CD8-positive, alpha-beta memory T cell (primary cell): ENCODE measurements at regions not wholly inside any gene's neighbourhood (a gene's known extent, or its start where the extent isn't known, plus 50 kb on each side); places are given as distances from the start of the nearest gene placed in this dataset.

ENCODE experiments used
- CTCF ChIA-PET: fragments of 350-600 bp; sonication (Branson Sonifier 250); formaldehyde crosslinking; loops from one replicate; lab custom pipeline; 2021; ENCODE audit warnings: antibody characterized with exemption; lab: Charles Lee
- POLR2A ChIA-PET: fragments of 350-600 bp; sonication (Branson Sonifier 250); formaldehyde crosslinking; loops from one replicate; lab custom pipeline; 2021; ENCODE audit warnings: antibody characterized with exemption; lab: Charles Lee
- DNase-seq, 5 donors: peaks; one replicate each; pipeline versions ENCODE4 v3.0.0 to v3.0.0-alpha.2; 2020 to 2022; ENCODE audit warnings: mixed read lengths in 1 of 5
- H3K27ac ChIP-seq: one replicate; pipeline ENCODE4 v1.7.0; 2013; ENCODE audit warnings: low read depth, mild to moderate bottlenecking, low read length, moderate library complexity
- H3K27me3 ChIP-seq: 2 replicates; pipeline ENCODE4 v1.7.0; 2013; ENCODE audit warnings: low read length, mild to moderate bottlenecking; ENCODE audit not compliant: insufficient read depth, poor library complexity, severe bottlenecking
- H3K36me3 ChIP-seq: 2 replicates; pipeline ENCODE4 v1.7.0; 2013; ENCODE audit warnings: mild to moderate bottlenecking, low read length, moderate library complexity; ENCODE audit not compliant: insufficient read depth
- H3K4me1 ChIP-seq: 2 replicates; pipeline ENCODE4 v1.7.0; 2013; ENCODE audit warnings: mild to moderate bottlenecking, low read length, moderate library complexity; ENCODE audit not compliant: insufficient read depth
- H3K4me3 ChIP-seq: 2 replicates; pipeline ENCODE4 v1.7.0; 2013; ENCODE audit warnings: mild to moderate bottlenecking, low read length
- H3K9me3 ChIP-seq: 2 replicates; pipeline ENCODE4 v1.7.0; 2013; ENCODE audit warnings: mild to moderate bottlenecking, low read length
- H3K27ac Mint-ChIP-seq, 8 donors: one replicate each; pipeline ENCODE4 v1.8.0; 2020 to 2021; ENCODE audit warnings: mixed read lengths in 8 of 8, mild to moderate bottlenecking in 6 of 8, inconsistent platforms in 3 of 8, moderate library complexity in 3 of 8
- H3K27me3 Mint-ChIP-seq, 2 donors: one replicate each; pipeline ENCODE4 v1.8.0; 2020 to 2021; ENCODE audit warnings: mixed read lengths in 2 of 2, mild to moderate bottlenecking in 1 of 2, moderate library complexity in 1 of 2
- H3K36me3 Mint-ChIP-seq, 3 donors: one replicate each; pipeline ENCODE4 v1.8.0; 2020 to 2021; ENCODE audit warnings: mixed read lengths in 3 of 3, inconsistent platforms in 1 of 3, mild to moderate bottlenecking in 1 of 3
- H3K4me1 Mint-ChIP-seq, 3 donors: one replicate each; pipeline ENCODE4 v1.8.0; 2020 to 2021; ENCODE audit warnings: mixed read lengths in 3 of 3, inconsistent platforms in 1 of 3, mild to moderate bottlenecking in 1 of 3
- H3K4me3 Mint-ChIP-seq, 7 donors: one replicate each; pipeline ENCODE4 v1.8.0; 2020 to 2021; ENCODE audit warnings: mixed read lengths in 7 of 7, mild to moderate bottlenecking in 6 of 7, moderate library complexity in 4 of 7, inconsistent platforms in 2 of 7
- H3K9me3 Mint-ChIP-seq, 5 donors: one replicate each; pipeline ENCODE4 v1.8.0; 2020 to 2022; ENCODE audit warnings: mixed read lengths in 5 of 5, mild to moderate bottlenecking in 3 of 5, moderate library complexity in 2 of 5, inconsistent platforms in 1 of 5

GRCh38 chr3:164236851-164237250 is 841.4 kb downstream of the SI start:
- no peak for DNase-seq
- ChIA-PET CTCF (no interaction called here), POLR2A (no interaction called here)
- Histone ChIP-seq H3K27me3 (no peaks in the 10 kb centered on the region), H3K4me3 (no peak overlapping the region), H3K9me3 (no peaks in the 10 kb centered on the region), H3K36me3 (no peaks in the 10 kb centered on the region), H3K4me1 (no peaks in the 10 kb centered on the region), H3K27ac (no peak overlapping the region)
- H3K9me3 Mint-ChIP-seq: peaks cover 2 to 32% (median 4%) of the 10 kb centered on the region in 5 donors
- no peaks in the 10 kb centered on the region for H3K4me1 Mint-ChIP-seq
- H3K27me3 Mint-ChIP-seq: no peaks in the 10 kb centered on the region
- H3K4me3 Mint-ChIP-seq: no peak overlapping the region
- no peak overlapping the region for H3K27ac Mint-ChIP-seq
- H3K36me3 Mint-ChIP-seq: no peaks in the 10 kb centered on the region

GRCh38 chr3:164235289-164236028 is 842.8 kb downstream of the SI start:
- Histone ChIP-seq H3K27ac (no peak overlapping the region), H3K4me1 (no peaks in the 10 kb centered on the region), H3K36me3 (no peaks in the 10 kb centered on the region), H3K9me3 (no peaks in the 10 kb centered on the region), H3K27me3 (no peaks in the 10 kb centered on the region), H3K4me3 (no peak overlapping the region)
- Mint-ChIP-seq H3K27ac (no peak overlapping the region), H3K9me3 (peaks cover 3 to 32% (median 5%) of the 10 kb centered on the region in 5 donors), H3K36me3 (no peaks in the 10 kb centered on the region), H3K4me3 (no peak overlapping the region), H3K27me3 (no peaks in the 10 kb centered on the region), H3K4me1 (no peaks in the 10 kb centered on the region)
- CTCF ChIA-PET: no interaction called here
- POLR2A ChIA-PET: no interaction called here
- no peak for DNase-seq

- no peaks in the 10 kb centered on the region for H3K9me3 ChIP-seq
- no peaks in the 10 kb centered on the region for H3K36me3 ChIP-seq
Measured at GRCh38 chr3:164233951-164234350, 844.3 kb downstream of the SI start.

GRCh38 chr3:164231718-164232117 is 846.6 kb downstream of the SI start:
- Histone ChIP-seq H3K9me3 (no peaks in the 10 kb centered on the region), H3K36me3 (no peaks in the 10 kb centered on the region), H3K4me3 (no peak overlapping the region), H3K27ac (no peak overlapping the region), H3K27me3 (no peaks in the 10 kb centered on the region), H3K4me1 (no peaks in the 10 kb centered on the region)
- CTCF ChIA-PET: no interaction called here
- DNase-seq: no peak
- Mint-ChIP-seq H3K4me3 (no peak overlapping the region), H3K27me3 (no peaks in the 10 kb centered on the region), H3K9me3 (peaks cover 0 to 15% (median 4%) of the 10 kb centered on the region in 5 donors), H3K4me1 (no peaks in the 10 kb centered on the region), H3K27ac (no peak overlapping the region), H3K36me3 (no peaks in the 10 kb centered on the region)
- POLR2A ChIA-PET: no interaction called here

More at GRCh38 chr3:164233951-164234350, 844.3 kb downstream of the SI start:
- no peak overlapping the region for H3K4me3 ChIP-seq
- no peaks in the 10 kb centered on the region for H3K4me1 Mint-ChIP-seq
- no peak overlapping the region for H3K27ac Mint-ChIP-seq
- ChIA-PET CTCF (no interaction called here), POLR2A (no interaction called here)
- no peak for DNase-seq
- no peaks in the 10 kb centered on the region for H3K4me1 ChIP-seq
- H3K27ac ChIP-seq: no peak overlapping the region
- H3K36me3 Mint-ChIP-seq: no peaks in the 10 kb centered on the region
- H3K4me3 Mint-ChIP-seq: no peak overlapping the region
- no peaks in the 10 kb centered on the region for H3K27me3 Mint-ChIP-seq
- peaks cover 2 to 30% (median 8%) of the 10 kb centered on the region in 5 donors for H3K9me3 Mint-ChIP-seq
- no peaks in the 10 kb centered on the region for H3K27me3 ChIP-seq

GRCh38 chr3:164230385-164231094 is 847.8 kb downstream of the SI start:
- no peaks in the 10 kb centered on the region for H3K27me3 ChIP-seq
- H3K4me3 ChIP-seq: no peak overlapping the region
- Mint-ChIP-seq H3K4me1 (no peaks in the 10 kb centered on the region), H3K36me3 (no peaks in the 10 kb centered on the region), H3K27ac (no peak overlapping the region), H3K4me3 (no peak overlapping the region), H3K27me3 (no peaks in the 10 kb centered on the region), H3K9me3 (peaks cover 0 to 10% (median 4%) of the 10 kb centered on the region in 5 donors)
- POLR2A ChIA-PET: no interaction called here
- H3K27ac ChIP-seq: no peak overlapping the region
- CTCF ChIA-PET: no interaction called here
- H3K36me3 ChIP-seq: no peaks in the 10 kb centered on the region
- H3K9me3 ChIP-seq: no peaks in the 10 kb centered on the region
- no peak for DNase-seq
- no peaks in the 10 kb centered on the region for H3K4me1 ChIP-seq

GRCh38 chr3:164224126-164224525 is 854.2 kb downstream of the SI start:
- Mint-ChIP-seq H3K36me3 (no peaks in the 10 kb centered on the region), H3K27ac (no peak overlapping the region), H3K9me3 (peaks cover 0 to 38% (median 6%) of the 10 kb centered on the region in 5 donors), H3K4me3 (no peak overlapping the region), H3K27me3 (no peaks in the 10 kb centered on the region), H3K4me1 (no peaks in the 10 kb centered on the region)
- POLR2A ChIA-PET: no interaction called here
- CTCF ChIA-PET: no interaction called here
- no peak overlapping the region for H3K4me3 ChIP-seq
- no peaks in the 10 kb centered on the region for H3K27me3 ChIP-seq
- no peaks in the 10 kb centered on the region for H3K36me3 ChIP-seq
- no peak for DNase-seq
- H3K27ac ChIP-seq: no peak overlapping the region
- no peaks in the 10 kb centered on the region for H3K9me3 ChIP-seq
- H3K4me1 ChIP-seq: no peaks in the 10 kb centered on the region

GRCh38 chr3:164222197-164222596 is 856.1 kb downstream of the SI start:
- Histone ChIP-seq H3K4me3 (no peak overlapping the region), H3K9me3 (no peaks in the 10 kb centered on the region), H3K4me1 (no peaks in the 10 kb centered on the region), H3K27me3 (no peaks in the 10 kb centered on the region), H3K36me3 (no peaks in the 10 kb centered on the region), H3K27ac (no peak overlapping the region)
- ChIA-PET CTCF (no interaction called here), POLR2A (no interaction called here)
- H3K4me3 Mint-ChIP-seq: no peak overlapping the region
- no peak overlapping the region for H3K27ac Mint-ChIP-seq
- peaks cover 0 to 41% (median 8%) of the 10 kb centered on the region in 5 donors for H3K9me3 Mint-ChIP-seq
- H3K4me1 Mint-ChIP-seq: no peaks in the 10 kb centered on the region
- no peaks in the 10 kb centered on the region for H3K36me3 Mint-ChIP-seq
- H3K27me3 Mint-ChIP-seq: no peaks in the 10 kb centered on the region
- DNase-seq: no peak

- ChIA-PET POLR2A (no interaction called here), CTCF (no interaction called here)
- no peaks in the 10 kb centered on the region for H3K36me3 ChIP-seq
- Mint-ChIP-seq H3K4me3 (no peak overlapping the region), H3K36me3 (no peaks in the 10 kb centered on the region), H3K4me1 (no peaks in the 10 kb centered on the region), H3K9me3 (peaks cover 0 to 41% (median 6%) of the 10 kb centered on the region in 5 donors), H3K27ac (no peak overlapping the region), H3K27me3 (no peaks in the 10 kb centered on the region)
- H3K27ac ChIP-seq: no peak overlapping the region
- no peak overlapping the region for H3K4me3 ChIP-seq
- no peaks in the 10 kb centered on the region for H3K4me1 ChIP-seq
- no peaks in the 10 kb centered on the region for H3K9me3 ChIP-seq
- DNase-seq: no peak
- H3K27me3 ChIP-seq: no peaks in the 10 kb centered on the region
Measured at GRCh38 chr3:164221297-164221696, 857.0 kb downstream of the SI start.
